Ovary (tissue), 3 donors: ENCODE measurements at regions not wholly inside any gene's neighbourhood (a gene's known extent, or its start where the extent isn't known, plus 50 kb on each side); places are given as distances from the start of the nearest gene placed in this dataset.

Experiments
- CTCF ChIP-seq, 3 donors: fragments of 450-650 bp in 2 of 3; fragments of 200-600 bp in 1 of 3; IDR thresholded peaks; one replicate each; pipeline versions ENCODE4 v1.5.1 to v1.8.0; 2016 to 2022; ENCODE audit warnings: antibody characterized with exemption in 3 of 3, mild to moderate bottlenecking in 1 of 3
- POLR2A ChIP-seq: fragments of 450-650 bp; IDR thresholded peaks from one replicate; pipeline ENCODE4 v1.6.1; 2017; ENCODE audit warnings: antibody characterized with exemption, mild to moderate bottlenecking, moderate library complexity
- donor health status: DM: no; HTN: no; CAD: no.

- TF ChIP-seq CTCF (IDR thresholded peaks at IDR 0.05) (no peak), POLR2A (no peak)
Observed at GRCh38 chr6:21710908-21711627, 117.5 kb downstream of the SOX4 start.
